Bronchial epithelial cell (primary cell): ENCODE measurements at regions not wholly inside any gene's neighbourhood (a gene's known extent, or its start where the extent isn't known, plus 50 kb on each side); places are given as distances from the start of the nearest gene placed in this dataset.

ENCODE experiments used
- DNase-seq: peaks from one replicate; pipeline ENCODE4 v3.0.0-alpha.2; 2010; ENCODE audit warnings: low read depth
- FAIRE-seq: peaks from 2 replicates; lab custom pipeline; 2011; peaks lifted over from hg19 to GRCh38; lab: Jason Lieb, UNC
- H3K27me3 ChIP-seq: 2 replicates; pipeline ENCODE4 v1.5.1; 2011; ENCODE audit warnings: low read length; ENCODE audit not compliant: control insufficient read depth, insufficient read depth
- H3K36me3 ChIP-seq: 2 replicates; pipeline ENCODE4 v1.5.1; 2011; ENCODE audit warnings: low read length; ENCODE audit not compliant: control insufficient read depth, insufficient read depth
- H3K4me3 ChIP-seq: 2 replicates; pipeline ENCODE4 v1.5.1; 2011; ENCODE audit warnings: mild to moderate bottlenecking, low read depth, low read length, control low read depth
- CTCF ChIP-seq: IDR thresholded peaks from 2 replicates; pipeline ENCODE4 v1.5.1; 2011; ENCODE audit warnings: mild to moderate bottlenecking, moderate library complexity, low read length, control low read depth, inconsistent platforms; ENCODE audit not compliant: insufficient read depth, severe bottlenecking

- Histone ChIP-seq H3K36me3 (no peaks in the 10 kb centered on the region), H3K4me3 (no peak overlapping the region), H3K27me3 (no peaks in the 10 kb centered on the region)
- TF ChIP-seq CTCF: no peak
- DNase-seq (no peak), FAIRE-seq (no peak)
Observed at GRCh38 chr15:79765081-79765480, 131.7 kb downstream of the MTHFS start.

- peak; percentile 23 for TF ChIP-seq CTCF
- H3K36me3 ChIP-seq: no peaks in the 10 kb centered on the region
- H3K4me3 ChIP-seq: no peak overlapping the region
- FAIRE-seq: no peak
- DNase-seq: peak; percentile 2
- H3K27me3 ChIP-seq: peaks cover 2% of the 10 kb centered on the region
Observed at GRCh38 chr15:79769069-79769481, 127.7 kb downstream of the MTHFS start.

- FAIRE-seq (no peak), DNase-seq (no peak)
- H3K4me3 ChIP-seq: no peak overlapping the region
- H3K27me3 ChIP-seq: peaks cover 2% of the 10 kb centered on the region
- no peaks in the 10 kb centered on the region for H3K36me3 ChIP-seq
- no peak for TF ChIP-seq CTCF
Observed at GRCh38 chr15:79769933-79770759, 126.7 kb downstream of the MTHFS start.

GRCh38 chr15:79773128-79773527 is 123.7 kb downstream of the MTHFS start:
- FAIRE-seq (no peak), DNase-seq (no peak)
- no peak overlapping the region for H3K4me3 ChIP-seq
- TF ChIP-seq CTCF: no peak
- H3K36me3 ChIP-seq: no peaks in the 10 kb centered on the region
- H3K27me3 ChIP-seq: peaks cover 2% of the 10 kb centered on the region

- no peak overlapping the region for H3K4me3 ChIP-seq
- no peaks in the 10 kb centered on the region for H3K36me3 ChIP-seq
- H3K27me3 ChIP-seq: peaks cover 2% of the 10 kb centered on the region
- DNase-seq: no peak
- FAIRE-seq: no peak
- no peak for TF ChIP-seq CTCF
Observed at GRCh38 chr15:79775821-79776220, 121.0 kb downstream of the MTHFS start.
